ENCODE measurements at regions not wholly inside any gene's neighbourhood (a gene's known extent, or its start where the extent isn't known, plus 50 kb on each side); places are given as distances from the start of the nearest gene placed in this dataset.

- H3K9me3 ChIP-seq: peaks cover 18% of the 10 kb centered on the region
- peaks cover 14% of the 10 kb centered on the region for H3K4me1 ChIP-seq
- H3K27me3 ChIP-seq: no peaks in the 10 kb centered on the region
- no peak overlapping the region for H3K4me2 ChIP-seq
- H3K27ac ChIP-seq: no peak overlapping the region
- TF ChIP-seq Cebpa-rat (IDR thresholded peaks at IDR 0.05): no peak
- no peaks in the 10 kb centered on the region for H3K36me3 ChIP-seq
- no peak overlapping the region for H3K9ac ChIP-seq
- H3K4me3 ChIP-seq: no peak overlapping the region
- no peaks in the 10 kb centered on the region for H4K20me1 ChIP-seq
Observed at GRCh38 chr15:62337934-62338333, 172.8 kb upstream of the C2CD4B start.

GRCh38 chr15:62338497-62338896, 173.4 kb upstream of the C2CD4B start:
- H3K9ac ChIP-seq: no peak overlapping the region
- H3K4me3 ChIP-seq: no peak overlapping the region
- no peaks in the 10 kb centered on the region for H3K27me3 ChIP-seq
- no peak overlapping the region for H3K27ac ChIP-seq
- H3K36me3 ChIP-seq: no peaks in the 10 kb centered on the region
- H3K9me3 ChIP-seq: peaks cover 17% of the 10 kb centered on the region
- H3K4me2 ChIP-seq: no peak overlapping the region
- no peaks in the 10 kb centered on the region for H4K20me1 ChIP-seq
- TF ChIP-seq Cebpa-rat (IDR thresholded peaks at IDR 0.05): no peak
- H3K4me1 ChIP-seq: peaks cover 14% of the 10 kb centered on the region

DNA sequence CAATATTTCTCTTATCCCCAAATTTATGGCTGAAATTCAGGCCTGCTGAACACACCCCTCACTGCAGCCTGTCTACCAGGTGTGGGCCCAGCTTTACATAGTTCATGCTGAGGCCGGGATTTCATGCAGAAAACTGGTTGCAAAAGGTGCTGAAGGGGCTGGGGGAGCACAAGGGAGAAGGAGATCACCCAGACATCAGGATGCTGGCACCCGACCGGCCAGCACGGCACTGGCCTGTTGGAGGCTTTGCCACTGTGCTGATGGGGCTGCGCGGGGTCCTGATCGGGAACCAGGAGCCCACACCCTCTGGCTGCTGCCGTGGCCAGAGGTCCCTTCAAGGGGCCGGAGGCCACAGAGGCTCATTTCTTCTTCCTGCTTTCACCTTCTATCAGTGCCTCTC, 177.9 kb upstream of the C2CD4B start:
- Histone ChIP-seq H3K36me3 (no peaks in the 10 kb centered on the region), H4K20me1 (no peaks in the 10 kb centered on the region), H3K9ac (no peak overlapping the region), H3K9me3 (peaks cover 18% of the 10 kb centered on the region), H3K27me3 (no peaks in the 10 kb centered on the region), H3K4me1 (peaks cover 15% of the 10 kb centered on the region), H3K4me3 (no peak overlapping the region), H3K4me2 (no peak overlapping the region), H3K27ac (no peak overlapping the region)
- no peak for TF ChIP-seq Cebpa-rat (IDR thresholded peaks at IDR 0.05)

DNA sequence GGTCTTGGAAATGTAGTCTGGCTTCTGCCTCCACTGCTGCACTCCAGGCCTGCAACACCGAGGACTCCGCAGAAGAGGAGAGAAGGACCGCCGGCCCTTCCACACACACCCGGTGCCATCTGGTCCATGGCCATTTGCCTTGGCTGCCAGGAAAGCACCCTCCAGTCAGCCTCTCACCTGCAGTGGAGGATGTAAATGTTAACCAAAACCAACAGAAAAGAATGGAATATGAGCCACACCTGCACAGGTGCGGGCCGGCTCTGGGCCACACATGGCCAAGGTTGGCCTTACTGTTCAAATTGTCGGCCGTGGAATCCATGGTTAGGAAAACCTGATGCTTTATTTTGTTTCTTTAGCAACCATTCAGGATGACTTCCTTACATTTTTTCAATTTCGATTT, 178.3 kb upstream of the C2CD4B start:
- Histone ChIP-seq H3K4me2 (no peak overlapping the region), H3K9ac (no peak overlapping the region), H3K27me3 (no peaks in the 10 kb centered on the region), H3K4me3 (no peak overlapping the region), H3K4me1 (peaks cover 19% of the 10 kb centered on the region), H4K20me1 (no peaks in the 10 kb centered on the region), H3K9me3 (peaks cover 18% of the 10 kb centered on the region), H3K36me3 (no peaks in the 10 kb centered on the region), H3K27ac (no peak overlapping the region)
- TF ChIP-seq Cebpa-rat (IDR thresholded peaks at IDR 0.05): no peak

DNA sequence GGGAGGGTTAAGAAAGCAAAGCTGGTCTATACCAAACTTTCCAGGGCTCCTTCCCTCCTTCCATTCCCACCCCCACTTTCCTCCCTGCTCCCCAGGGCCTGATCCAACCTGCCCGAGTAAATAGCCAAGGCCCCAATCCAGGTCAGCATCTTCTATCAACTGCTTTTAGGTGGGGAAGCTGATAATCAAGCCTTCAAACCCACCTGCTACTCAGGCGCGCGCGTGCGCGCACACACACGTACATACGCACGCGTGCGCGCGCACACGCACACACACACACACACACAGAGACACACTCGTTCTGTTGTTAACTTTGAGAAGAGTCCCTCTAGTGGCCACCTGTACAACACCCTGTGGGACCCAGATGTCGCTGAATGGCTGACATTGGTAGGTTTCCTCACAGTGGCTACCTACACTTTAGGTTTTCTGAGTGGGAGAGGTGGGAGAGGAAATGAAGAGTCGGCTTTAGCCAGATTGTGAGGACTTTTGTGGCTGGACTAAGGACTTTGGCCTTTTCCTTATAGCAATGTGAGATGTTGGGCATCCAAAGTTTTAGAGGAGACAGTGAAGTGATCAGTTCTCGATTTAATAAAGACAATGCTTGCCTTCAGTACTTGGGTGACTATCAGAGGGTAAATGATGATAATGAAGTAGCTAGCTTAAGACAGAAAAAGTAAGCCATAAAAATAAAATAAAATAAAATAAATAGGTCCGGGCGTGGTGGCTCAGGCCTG, 179.9 kb upstream of the C2CD4B start:
- no peak overlapping the region for H3K9ac ChIP-seq
- H4K20me1 ChIP-seq: no peaks in the 10 kb centered on the region
- H3K36me3 ChIP-seq: no peaks in the 10 kb centered on the region
- no peak for TF ChIP-seq Cebpa-rat (IDR thresholded peaks at IDR 0.05)
- H3K4me3 ChIP-seq: no peak overlapping the region
- no peak overlapping the region for H3K27ac ChIP-seq
- no peak overlapping the region for H3K4me2 ChIP-seq
- H3K9me3 ChIP-seq: peaks cover 11% of the 10 kb centered on the region
- peaks cover 24% of the 10 kb centered on the region for H3K4me1 ChIP-seq
- H3K27me3 ChIP-seq: no peaks in the 10 kb centered on the region

- Histone ChIP-seq H3K27ac (no peak overlapping the region), H3K36me3 (no peaks in the 10 kb centered on the region), H3K4me1 (peaks cover 18% of the 10 kb centered on the region), H3K27me3 (no peaks in the 10 kb centered on the region), H4K20me1 (no peaks in the 10 kb centered on the region), H3K4me3 (no peak overlapping the region), H3K9me3 (peaks cover 6% of the 10 kb centered on the region; the same call in 1 of the 2 replicates), H3K4me2 (no peak overlapping the region), H3K9ac (no peak overlapping the region)
- TF ChIP-seq Cebpa-rat (IDR thresholded peaks at IDR 0.05): no peak
Observed at GRCh38 chr15:62346168-62346567, 181.1 kb upstream of the C2CD4B start.

DNA sequence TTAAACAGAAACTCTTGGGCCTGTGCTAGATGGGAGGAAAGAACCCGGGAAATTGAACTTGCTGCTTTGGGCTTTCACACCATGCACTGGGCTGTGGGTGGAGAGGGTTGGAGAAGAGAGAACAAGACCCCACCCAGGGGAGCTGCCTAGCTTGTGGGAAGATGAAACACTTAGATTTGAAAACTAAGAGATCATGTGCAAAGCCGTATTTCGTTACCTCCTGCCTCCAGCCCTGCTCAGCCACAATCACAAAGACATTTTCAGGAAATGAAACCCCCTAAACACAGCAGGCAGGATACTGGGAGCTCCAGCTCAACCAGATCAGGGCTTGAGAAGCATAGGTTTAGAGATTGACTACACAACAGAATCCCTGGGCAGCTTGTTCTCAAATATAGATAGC, 183.0 kb upstream of the C2CD4B start:
- peaks cover 9% of the 10 kb centered on the region for H3K4me1 ChIP-seq
- H3K9me3 ChIP-seq: peaks cover 6% of the 10 kb centered on the region; the same call in 1 of the 2 replicates
- TF ChIP-seq Cebpa-rat (IDR thresholded peaks at IDR 0.05): no peak
- H3K27me3 ChIP-seq: no peaks in the 10 kb centered on the region
- H3K27ac ChIP-seq: no peak overlapping the region
- H3K36me3 ChIP-seq: no peaks in the 10 kb centered on the region
- H3K4me3 ChIP-seq: no peak overlapping the region
- no peak overlapping the region for H3K9ac ChIP-seq
- peak overlapping the region; percentile 12; the same call in 1 of the 2 replicates for H3K4me2 ChIP-seq
- H4K20me1 ChIP-seq: no peaks in the 10 kb centered on the region

DNA sequence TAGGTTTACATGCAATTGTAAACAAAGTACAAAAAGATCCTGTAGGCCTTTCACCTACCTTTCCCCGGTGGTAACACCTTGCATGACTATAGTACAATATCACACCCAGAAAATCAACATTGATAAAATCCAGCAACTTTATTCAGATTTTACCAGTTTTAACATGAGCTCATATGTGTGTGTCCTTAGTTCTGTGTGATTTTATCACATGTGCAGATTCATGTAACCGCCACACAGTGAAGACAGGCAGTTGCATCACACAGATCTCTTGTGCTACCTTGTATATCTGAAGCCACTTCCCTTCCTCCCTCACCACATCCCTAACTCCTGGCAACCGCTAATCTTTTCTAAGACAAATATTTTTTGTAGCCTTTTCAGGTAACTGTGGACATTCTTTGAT, 183.5 kb upstream of the C2CD4B start:
- peak overlapping the region; percentile 12; the same call in 1 of the 2 replicates for H3K4me2 ChIP-seq
- H3K27me3 ChIP-seq: no peaks in the 10 kb centered on the region
- peaks cover 9% of the 10 kb centered on the region for H3K4me1 ChIP-seq
- peaks cover 6% of the 10 kb centered on the region; the same call in 1 of the 2 replicates for H3K9me3 ChIP-seq
- no peaks in the 10 kb centered on the region for H4K20me1 ChIP-seq
- no peaks in the 10 kb centered on the region for H3K36me3 ChIP-seq
- no peak for TF ChIP-seq Cebpa-rat (IDR thresholded peaks at IDR 0.05)
- no peak overlapping the region for H3K4me3 ChIP-seq
- no peak overlapping the region for H3K9ac ChIP-seq
- no peak overlapping the region for H3K27ac ChIP-seq

DNA sequence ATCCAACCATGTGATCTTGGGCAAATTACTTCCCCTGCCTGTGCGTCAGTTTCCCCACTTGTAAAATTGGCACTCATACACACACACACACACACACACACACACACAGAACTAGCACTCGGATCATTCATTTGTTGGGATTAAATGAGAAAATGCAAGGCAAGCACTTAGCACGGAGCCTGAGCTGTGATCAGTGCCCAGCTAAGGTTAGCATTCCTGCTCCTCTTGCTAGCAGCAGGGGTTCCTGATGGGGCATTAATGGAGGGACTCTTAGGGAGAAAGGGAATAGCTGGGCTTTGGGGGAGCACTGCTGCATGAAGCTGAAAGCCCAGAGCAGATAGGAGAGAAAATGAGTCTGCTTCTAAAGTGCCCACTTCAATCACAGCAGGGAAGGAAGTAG, 187.7 kb upstream of the C2CD4B start:
- Histone ChIP-seq H3K4me2 (no peak overlapping the region), H4K20me1 (no peaks in the 10 kb centered on the region), H3K4me1 (peaks cover 9% of the 10 kb centered on the region), H3K9me3 (no peaks in the 10 kb centered on the region), H3K9ac (no peak overlapping the region), H3K4me3 (no peak overlapping the region), H3K27ac (no peak overlapping the region), H3K36me3 (no peaks in the 10 kb centered on the region), H3K27me3 (no peaks in the 10 kb centered on the region)
- no peak for TF ChIP-seq Cebpa-rat (IDR thresholded peaks at IDR 0.05)

DNA sequence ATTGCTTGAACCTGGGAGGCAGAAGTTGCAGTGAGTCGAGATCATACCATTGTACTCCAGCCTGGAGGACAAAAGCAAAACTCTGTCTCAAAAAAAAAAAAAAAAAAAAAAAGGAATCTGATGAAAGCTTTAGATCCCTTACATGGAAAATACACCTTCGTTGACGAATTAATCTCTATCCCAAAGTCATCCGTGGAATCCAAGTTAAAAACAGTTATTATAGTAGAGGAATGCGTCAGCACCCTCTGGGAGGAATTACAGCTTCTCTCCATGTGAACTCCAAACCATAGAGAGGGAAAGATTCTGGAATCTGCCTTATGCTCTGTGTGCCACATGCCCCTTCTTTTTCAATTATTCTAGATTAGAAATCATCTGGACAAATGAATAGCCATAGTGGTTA, 192.3 kb upstream of the C2CD4B start:
- Histone ChIP-seq H3K4me1 (peaks cover 5% of the 10 kb centered on the region), H3K9ac (no peak overlapping the region), H3K27ac (no peak overlapping the region), H3K36me3 (no peaks in the 10 kb centered on the region), H3K27me3 (no peaks in the 10 kb centered on the region), H3K9me3 (no peaks in the 10 kb centered on the region), H3K4me2 (no peak overlapping the region), H3K4me3 (no peak overlapping the region), H4K20me1 (no peaks in the 10 kb centered on the region)
- TF ChIP-seq Cebpa-rat (IDR thresholded peaks at IDR 0.05): no peak

Measured in BLaER1 (cell line).